ENCODE measurements at regions not wholly inside any gene's neighbourhood (a gene's known extent, or its start where the extent isn't known, plus 50 kb on each side); places are given as distances from the start of the nearest gene placed in this dataset.

DNA sequence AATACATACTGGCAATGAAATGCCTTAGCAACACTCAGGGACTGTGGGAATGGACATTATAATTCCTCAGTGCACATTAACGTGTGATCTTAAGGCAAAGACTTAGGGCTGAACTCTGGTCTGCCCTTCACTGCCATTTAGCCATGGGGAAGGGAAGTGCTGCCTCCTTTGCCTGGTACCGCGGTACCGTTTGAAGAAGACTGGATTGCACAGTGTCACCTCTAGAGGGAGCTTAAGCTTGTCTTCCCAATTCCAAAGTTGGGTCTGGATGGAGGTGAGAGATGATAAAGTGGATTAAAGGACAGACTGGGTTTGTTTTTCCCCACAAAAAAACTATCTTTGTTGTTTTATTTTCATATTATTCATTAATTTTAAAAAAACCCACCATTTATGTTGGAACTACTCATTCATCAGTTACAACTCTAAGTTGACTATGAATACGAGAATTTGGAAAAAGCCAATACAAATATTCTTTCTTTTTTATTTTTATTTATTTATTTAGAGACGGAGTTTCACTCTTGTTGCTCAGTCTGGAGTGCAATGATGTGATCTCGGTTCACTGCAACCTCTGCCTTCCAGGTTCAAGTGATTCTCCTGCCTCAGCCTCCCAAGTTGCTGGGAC lies 60.0 kb upstream of the SYN2 start:
- ChIA-PET POLR2A (no interaction called here), CTCF (no interaction called here)
- no peak for TF ChIP-seq CTCF (IDR thresholded peaks at IDR 0.05; ENCODE audit: control extremely low read depth, extremely low read depth, low read depth, missing control alignments)
- DNase-seq (ENCODE audit: extremely low spot score) = no peak

- TF ChIP-seq CTCF (IDR thresholded peaks at IDR 0.05; ENCODE audit: control extremely low read depth, extremely low read depth, low read depth, missing control alignments) = no peak
- no peak for DNase-seq (ENCODE audit: extremely low spot score)
- POLR2A ChIA-PET = no interaction called here
- CTCF ChIA-PET = no interaction called here
Observed at GRCh38 chr3:11948331-11948730, 55.9 kb upstream of the SYN2 start.

GRCh38 chr3:11948866-11949265 lies 55.3 kb upstream of the SYN2 start:
- CTCF ChIA-PET = no interaction called here
- POLR2A ChIA-PET = no interaction called here
- TF ChIP-seq CTCF (IDR thresholded peaks at IDR 0.05; ENCODE audit: control extremely low read depth, extremely low read depth, low read depth, missing control alignments) = no peak
- DNase-seq (ENCODE audit: extremely low spot score) = no peak

DNA sequence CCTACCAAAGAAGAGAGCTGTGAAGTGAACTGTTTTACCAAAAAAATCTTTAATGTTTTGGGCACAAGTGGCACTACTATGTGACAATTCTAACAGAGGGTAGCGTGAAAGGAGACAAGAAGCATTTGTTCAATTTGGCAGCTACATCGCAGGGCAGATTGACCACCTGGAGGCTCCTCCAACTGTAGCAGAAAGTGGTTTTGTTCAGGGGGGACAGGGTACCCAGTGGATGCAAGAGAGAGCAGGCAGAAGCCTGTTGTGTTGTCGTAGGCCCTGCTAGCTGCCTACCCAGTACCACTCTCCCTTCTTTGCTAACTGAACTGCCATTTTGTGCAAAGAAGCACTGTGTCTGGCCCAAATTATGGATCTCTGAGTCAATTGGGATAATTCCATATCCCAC lies 54.8 kb upstream of the SYN2 start:
- no peak for TF ChIP-seq CTCF (IDR thresholded peaks at IDR 0.05; ENCODE audit: control extremely low read depth, extremely low read depth, low read depth, missing control alignments)
- CTCF ChIA-PET = no interaction called here
- DNase-seq (ENCODE audit: extremely low spot score) = no peak
- POLR2A ChIA-PET = no interaction called here

DNA sequence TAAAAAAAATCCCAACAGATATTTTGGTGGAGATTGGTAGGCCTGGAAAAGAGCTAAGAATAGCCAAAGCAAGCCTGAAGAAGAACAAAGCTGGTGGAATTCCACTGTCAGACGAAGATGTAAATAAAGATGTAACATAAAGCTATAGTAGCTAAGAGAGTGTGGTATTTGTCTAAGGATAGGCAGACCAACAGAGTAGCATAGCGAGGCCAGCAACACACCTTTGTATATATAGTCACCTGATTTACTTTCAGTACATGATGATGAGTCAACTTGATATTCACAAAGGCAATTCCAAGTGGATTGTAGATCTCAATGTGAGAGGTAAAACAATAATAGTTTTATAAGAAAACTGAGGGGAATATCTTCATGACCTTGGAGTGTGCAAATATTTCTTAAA lies 53.6 kb upstream of the SYN2 start:
- ChIA-PET POLR2A (no interaction called here), CTCF (no interaction called here)
- DNase-seq (ENCODE audit: extremely low spot score) = no peak
- no peak for TF ChIP-seq CTCF (IDR thresholded peaks at IDR 0.05; ENCODE audit: control extremely low read depth, extremely low read depth, low read depth, missing control alignments)

DNA sequence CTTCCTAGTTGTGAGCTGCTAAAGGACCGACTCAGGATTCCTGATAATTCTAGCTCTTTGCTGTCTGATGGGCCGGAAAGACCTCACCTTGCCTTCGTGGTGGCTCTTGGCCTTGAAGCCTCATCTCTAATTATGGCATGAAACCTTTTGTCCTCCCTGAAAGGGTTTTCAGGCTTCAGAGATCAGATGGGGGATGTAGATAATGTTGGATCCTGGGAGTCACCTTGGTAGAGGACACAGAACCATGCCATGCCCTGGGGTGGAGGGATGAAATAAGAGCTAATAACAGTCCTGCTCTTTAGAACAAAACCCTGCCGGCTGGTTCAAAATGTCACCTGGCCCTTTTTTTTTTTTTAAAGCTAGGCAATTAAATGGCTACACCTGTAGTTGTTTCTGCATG lies 50.8 kb upstream of the SYN2 start:
- ChIA-PET POLR2A (no interaction called here), CTCF (no interaction called here)
- no peak for DNase-seq (ENCODE audit: extremely low spot score)
- no peak for TF ChIP-seq CTCF (IDR thresholded peaks at IDR 0.05; ENCODE audit: control extremely low read depth, extremely low read depth, low read depth, missing control alignments)

DNA sequence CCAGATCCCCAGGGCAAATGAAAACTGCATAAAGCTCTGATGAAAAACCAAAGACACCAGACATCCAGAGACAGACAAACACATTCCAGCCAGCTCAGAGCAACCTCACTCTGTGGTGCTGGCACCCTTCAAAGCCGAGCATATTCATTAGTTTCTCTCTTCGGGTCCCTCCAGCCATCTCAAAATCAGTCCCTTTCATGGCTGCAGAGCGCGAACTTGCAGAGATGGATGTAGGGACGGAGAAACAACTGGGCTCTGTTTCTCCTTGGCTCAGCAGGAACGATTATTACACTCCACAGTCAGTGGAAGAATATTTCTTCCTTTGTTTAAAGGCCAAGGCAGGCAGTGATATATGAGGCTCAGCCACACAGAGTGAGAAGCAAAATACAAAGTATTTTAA lies 50.4 kb upstream of the SYN2 start:
- TF ChIP-seq CTCF (IDR thresholded peaks at IDR 0.05; ENCODE audit: control extremely low read depth, extremely low read depth, low read depth, missing control alignments) = no peak
- ChIA-PET CTCF (interaction anchor here (1.0 kb wide), 1 partner anchor 26 kb away, joined by 3 read pairs; no protein-coding TSS in a partner anchor), POLR2A (no interaction called here)
- no peak for DNase-seq (ENCODE audit: extremely low spot score)

All from GM10248 (cell line).